HEK293T (cell line): ENCODE measurements at regions not wholly inside any gene's neighbourhood (a gene's known extent, or its start where the extent isn't known, plus 50 kb on each side); places are given as distances from the start of the nearest gene placed in this dataset.
"Not testable (repeated sequence)": the region's sequence is repeated elsewhere in the genome, so short reads cannot be mapped to it uniquely, and the experiment has no call there.

ENCODE experiments used
- CTCF ChIA-PET: fragments of 350-600 bp; formaldehyde crosslinking; extraction: SDS; loops from one replicate; lab custom pipeline; 2021; ENCODE audit warnings: antibody characterized with exemption, inconsistent platforms; lab: Yijun Ruan, JAX
- POLR2A ChIA-PET: fragments of 350-600 bp; formaldehyde crosslinking; extraction: SDS; loops from one replicate; lab custom pipeline; 2020; ENCODE audit warnings: antibody characterized with exemption, inconsistent platforms; lab: Yijun Ruan, JAX
- DNase-seq: peaks from one replicate; pipeline ENCODE4 v3.0.0; 2012; ENCODE audit warnings: mixed read lengths; ENCODE audit errors: extremely low spot score

GRCh38 chr9:42430674-42431615 lies 247.5 kb downstream of the SPATA31A6 start:
- DNase-seq, POLR2A ChIA-PET, CTCF ChIA-PET: not testable (repeated sequence)

- CTCF ChIA-PET, DNase-seq, POLR2A ChIA-PET: not testable (repeated sequence)
Measured at GRCh38 chr9:42431616-42432010, 248.2 kb downstream of the SPATA31A6 start.

DNA sequence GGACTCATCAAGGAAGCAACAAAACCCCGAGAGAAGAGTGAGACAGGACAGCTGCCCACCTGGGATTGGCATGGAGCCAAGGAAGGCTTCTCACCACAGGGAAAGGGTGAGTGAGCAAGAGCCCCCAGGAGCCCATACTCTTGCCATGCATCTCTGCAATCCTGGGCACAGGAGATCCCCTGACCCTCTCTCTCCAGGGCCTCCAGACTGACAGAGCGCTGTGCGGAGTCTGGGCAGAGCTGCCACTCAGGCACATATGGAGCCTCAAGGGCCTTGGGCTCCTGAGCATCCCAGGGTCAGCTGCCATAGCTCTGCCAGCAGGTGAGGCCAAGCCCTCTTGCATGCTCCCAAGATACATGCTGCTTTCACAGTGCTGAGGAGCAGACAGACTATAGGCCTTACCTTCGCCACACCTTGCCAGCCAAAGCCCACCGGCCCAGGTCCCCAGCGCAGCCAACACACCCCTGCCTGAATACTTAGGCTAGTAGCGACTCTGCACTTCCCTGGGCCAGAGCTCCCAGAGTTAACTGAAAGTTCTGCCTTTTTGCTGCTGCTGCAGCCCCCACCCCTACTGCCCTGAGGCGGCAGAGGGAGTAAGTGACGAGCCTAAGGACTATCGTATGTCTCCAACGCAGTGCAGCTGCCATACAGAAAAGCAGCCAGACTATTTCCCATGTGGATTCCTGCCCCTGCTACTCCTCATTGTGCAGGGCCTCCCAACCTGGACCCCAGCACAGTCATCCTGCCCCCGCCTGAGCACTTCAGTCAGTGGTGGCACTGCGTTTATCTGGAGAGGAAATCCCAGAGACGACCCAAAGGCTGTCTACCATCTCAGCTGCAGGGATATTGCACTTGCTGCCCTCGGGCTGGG lies 251.6 kb downstream of the SPATA31A6 start:
- CTCF ChIA-PET, DNase-seq, POLR2A ChIA-PET: not testable (repeated sequence)

DNA sequence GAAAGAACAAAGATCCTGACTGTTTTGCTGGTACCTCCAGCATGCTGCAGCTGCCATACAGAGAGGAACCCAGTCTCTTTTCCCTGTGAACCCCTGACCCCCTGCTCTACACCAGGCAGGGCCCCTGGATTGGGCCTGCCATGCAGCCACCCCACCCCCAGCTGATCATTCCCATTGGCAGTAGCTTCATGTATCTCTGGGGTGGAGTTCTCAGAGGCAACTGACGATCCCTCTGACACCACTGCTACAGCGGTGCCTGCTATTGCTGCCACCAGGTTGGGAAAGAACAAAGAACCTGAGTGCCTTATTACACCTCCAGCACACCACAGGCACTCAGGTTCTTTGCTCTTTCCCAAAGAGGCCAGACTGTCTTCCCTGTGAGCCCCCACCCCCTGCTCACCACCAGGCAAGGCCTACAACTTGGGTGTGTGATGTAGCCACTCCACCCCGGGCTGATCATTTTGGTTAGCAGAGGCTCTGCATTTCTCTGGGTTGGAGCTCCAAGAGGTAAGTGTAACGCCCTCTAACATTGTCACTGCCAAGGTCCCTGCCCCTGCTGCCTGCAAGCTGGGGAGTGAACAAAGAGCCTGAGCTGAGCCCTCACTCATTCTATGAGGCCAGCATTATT lies 252.4 kb downstream of the SPATA31A6 start:
- DNase-seq, POLR2A ChIA-PET, CTCF ChIA-PET: not testable (repeated sequence)

DNA sequence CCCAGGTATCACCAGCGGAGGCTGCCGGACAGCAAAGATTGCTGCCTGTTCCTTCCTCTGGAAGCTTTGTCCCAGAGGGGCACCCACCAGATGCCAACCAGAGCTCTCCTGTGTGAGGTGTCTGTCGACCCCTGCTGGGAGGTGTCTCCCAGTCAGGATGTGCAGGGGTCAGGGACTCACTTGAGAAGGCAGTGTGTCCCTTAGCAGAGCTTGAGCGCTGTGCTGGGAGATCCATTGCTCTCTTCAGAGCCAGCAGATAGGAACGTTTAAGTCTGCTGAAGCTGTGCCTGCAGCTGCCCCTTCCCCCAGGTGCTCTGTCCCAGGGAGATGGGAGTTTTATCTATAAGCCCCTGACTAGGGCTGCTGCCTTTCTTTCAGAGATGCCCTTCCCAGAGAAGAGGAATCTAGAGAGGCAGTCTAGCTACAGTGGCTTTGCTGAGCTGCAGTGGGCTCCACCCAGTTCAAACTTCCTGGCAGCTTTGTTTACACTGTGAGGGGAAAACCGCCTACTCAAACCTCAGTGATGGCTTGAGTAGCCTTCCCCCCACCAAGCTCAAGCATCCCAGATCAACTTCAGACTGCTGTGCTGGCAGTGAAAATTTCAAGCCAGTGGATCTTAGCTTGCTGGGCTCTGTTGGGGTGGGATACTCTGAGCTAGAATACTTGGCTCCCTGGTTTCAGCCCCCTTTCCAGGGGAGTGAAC lies 253.7 kb downstream of the SPATA31A6 start:
- DNase-seq, POLR2A ChIA-PET, CTCF ChIA-PET: not testable (repeated sequence)

GRCh38 chr9:42442680-42443079 lies 259.2 kb downstream of the SPATA31A6 start:
- POLR2A ChIA-PET, CTCF ChIA-PET, DNase-seq: not testable (repeated sequence)

- DNase-seq, CTCF ChIA-PET, POLR2A ChIA-PET: not testable (repeated sequence)
Measured at GRCh38 chr9:42443414-42443813, 260.0 kb downstream of the SPATA31A6 start.

DNA sequence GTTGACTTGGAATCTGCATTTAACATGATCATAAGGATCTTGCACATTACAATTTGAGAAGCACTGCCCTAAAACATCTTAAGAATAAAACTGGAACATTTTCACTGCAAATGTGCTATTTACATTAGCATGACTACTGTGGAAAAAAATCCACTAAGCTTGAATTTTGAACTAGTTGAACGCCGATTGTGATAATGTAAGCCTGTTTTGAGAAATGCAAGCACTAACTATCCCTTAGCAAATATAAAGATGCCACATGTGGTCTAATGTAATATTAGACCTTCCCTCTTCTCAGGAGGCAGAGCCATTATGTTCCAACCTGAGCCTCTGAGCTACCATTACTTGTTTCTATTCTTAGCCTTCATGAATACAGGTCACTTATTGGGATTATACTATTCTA lies 278.0 kb downstream of the SPATA31A6 start:
- CTCF ChIA-PET, POLR2A ChIA-PET, DNase-seq: not testable (repeated sequence)

GRCh38 chr9:42461863-42462262 lies 278.4 kb downstream of the SPATA31A6 start:
- POLR2A ChIA-PET, DNase-seq, CTCF ChIA-PET: not testable (repeated sequence)

DNA sequence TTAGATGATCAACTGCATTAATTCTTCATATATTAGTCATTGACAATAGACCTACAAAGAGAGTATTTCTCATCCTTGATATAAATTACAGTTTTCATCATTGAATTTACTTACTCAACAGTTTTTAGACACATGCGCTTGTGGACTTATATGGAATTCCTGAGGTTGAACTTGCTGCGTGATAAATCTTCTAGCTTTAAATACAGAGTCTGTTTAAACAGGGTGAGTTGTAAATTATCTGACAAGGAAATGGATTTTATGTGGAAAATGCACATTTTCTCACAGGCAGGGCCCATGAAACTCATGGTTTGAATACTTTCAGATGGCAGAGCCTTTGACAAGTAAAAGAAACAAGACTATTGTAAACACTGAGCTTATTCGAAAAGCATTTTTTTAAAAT lies 280.5 kb downstream of the SPATA31A6 start:
- CTCF ChIA-PET, POLR2A ChIA-PET, DNase-seq: not testable (repeated sequence)

GRCh38 chr9:42470577-42470976 lies 287.1 kb downstream of the SPATA31A6 start:
- POLR2A ChIA-PET, DNase-seq, CTCF ChIA-PET: not testable (repeated sequence)

- CTCF ChIA-PET, DNase-seq, POLR2A ChIA-PET: not testable (repeated sequence)
Measured at GRCh38 chr9:42490989-42491388, 307.5 kb downstream of the SPATA31A6 start.

GRCh38 chr9:42502620-42503264 lies 319.3 kb downstream of the SPATA31A6 start:
- DNase-seq, POLR2A ChIA-PET, CTCF ChIA-PET: not testable (repeated sequence)

- DNase-seq, CTCF ChIA-PET, POLR2A ChIA-PET: not testable (repeated sequence)
Measured at GRCh38 chr9:42508111-42508510, 324.7 kb downstream of the SPATA31A6 start.

DNA sequence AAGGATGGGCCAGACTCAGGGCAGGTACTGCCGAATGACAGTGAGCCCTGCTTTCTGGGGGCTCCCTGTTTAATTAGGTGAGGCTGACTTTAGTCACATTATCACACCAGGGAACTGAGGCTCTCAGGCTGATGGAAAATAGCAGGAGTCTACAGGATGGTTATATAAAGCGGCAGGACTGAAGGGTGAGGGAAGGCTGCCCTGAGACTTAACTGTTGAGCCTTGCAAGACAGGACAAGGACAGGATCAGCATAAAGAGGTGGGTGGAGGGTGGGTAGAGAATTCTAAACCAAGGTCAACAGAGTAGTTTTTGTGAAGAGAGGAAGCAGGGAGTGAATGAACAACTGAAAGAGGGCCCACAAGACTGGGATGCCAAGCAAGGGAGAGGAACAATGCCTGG lies 330.1 kb downstream of the SPATA31A6 start:
- POLR2A ChIA-PET, CTCF ChIA-PET: not testable (repeated sequence)

GRCh38 chr9:42534325-42534983 lies 351.0 kb downstream of the SPATA31A6 start:
- DNase-seq, POLR2A ChIA-PET, CTCF ChIA-PET: not testable (repeated sequence)

More for the DNA sequence above, 330.1 kb downstream of the SPATA31A6 start:
- not testable (repeated sequence) for DNase-seq

- CTCF ChIA-PET, DNase-seq: not testable (repeated sequence)
Measured at GRCh38 chr9:42534984-42535325, 351.5 kb downstream of the SPATA31A6 start.

More at GRCh38 chr9:42534984-42535325, 351.5 kb downstream of the SPATA31A6 start:
- POLR2A ChIA-PET = not testable (repeated sequence)
